ENCODE measurements at regions not wholly inside any gene's neighbourhood (a gene's known extent, or its start where the extent isn't known, plus 50 kb on each side); places are given as distances from the start of the nearest gene placed in this dataset.

DNA sequence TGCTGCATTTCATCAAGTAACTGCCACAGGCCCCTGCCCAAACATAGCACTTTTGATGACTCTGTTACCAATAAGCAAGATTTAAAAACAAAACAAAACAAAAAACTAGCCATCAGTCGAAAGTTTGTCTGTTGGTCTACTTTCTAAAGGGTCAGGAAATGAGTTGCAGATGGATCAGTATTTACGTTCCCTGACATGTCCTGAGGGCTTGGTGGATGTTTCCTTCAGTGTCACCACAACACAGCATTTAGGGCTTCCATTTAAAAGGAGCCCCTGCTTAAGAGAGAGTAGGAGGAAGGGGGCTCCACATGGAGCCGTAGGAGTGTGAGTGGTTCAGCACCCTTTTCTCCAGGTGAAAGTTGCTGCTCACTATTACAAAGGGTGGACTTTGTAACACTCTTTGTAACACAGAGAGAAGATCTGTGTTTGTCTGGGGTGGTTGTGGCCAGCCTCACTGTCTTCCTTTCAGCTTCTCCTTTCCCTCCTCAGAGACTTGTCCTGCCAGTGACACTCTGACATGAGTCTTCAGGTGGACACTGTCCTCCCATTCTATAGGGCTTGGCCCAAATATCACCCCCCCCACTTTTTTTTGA, 167.5 kb upstream of the PDE5A start:
- Histone ChIP-seq H2AK5ac (ENCODE audit: low read depth, low read length) (no peak overlapping the region), H3K79me1 (ENCODE audit: low read depth in 1 of 2, low read length in 2 of 2) (no peaks in the 10 kb centered on the region), H4K5ac (ENCODE audit: low read depth, low read length) (no peak overlapping the region), H2AFZ (replicated peaks; ENCODE audit: low read length, poor library complexity) (no peak overlapping the region), H2BK15ac (ENCODE audit: low read depth, low read length) (no peak overlapping the region), H3K4ac (ENCODE audit: low read depth, low read length) (no peak overlapping the region), H3K4me1 (ENCODE audit: control insufficient read depth, insufficient read depth, low read length) (no peaks in the 10 kb centered on the region), H3K9me3 (ENCODE audit: control insufficient read depth, insufficient read depth, low read length) (no peaks in the 10 kb centered on the region), H3K27ac (ENCODE audit: insufficient read depth, low read length) (no peak overlapping the region), H3K23ac (ENCODE audit: low read depth, low read length) (no peak overlapping the region), H3K14ac (replicated peaks; ENCODE audit: low read depth, low read length) (no peak overlapping the region), H4K8ac (ENCODE audit: low read depth in 2 of 2, low read length in 2 of 2) (no peak overlapping the region), H4K91ac (ENCODE audit: insufficient read depth, low read depth, low read length) (no peak overlapping the region), H3K56ac (ENCODE audit: extremely low read depth, insufficient read depth, low read length) (no peak overlapping the region), H2BK120ac (ENCODE audit: low read depth, low read length) (no peak overlapping the region), H3K9me1 (ENCODE audit: insufficient read depth, low read length) (no peaks in the 10 kb centered on the region), H3K4me3 (ENCODE audit: insufficient read depth, low read depth, low read length) (no peak overlapping the region), H3K27me3 (ENCODE audit: control insufficient read depth, insufficient read depth, low read length) (no peaks in the 10 kb centered on the region), H3K36me3 (ENCODE audit: control insufficient read depth, insufficient read depth, low read length) (no peaks in the 10 kb centered on the region), H2BK5ac (ENCODE audit: low read depth, low read length, poor library complexity, severe bottlenecking) (no peak overlapping the region), H2BK20ac (ENCODE audit: low read depth, low read length) (no peak overlapping the region), H3K9ac (ENCODE audit: low read depth, low read length) (no peak overlapping the region), H4K20me1 (ENCODE audit: insufficient read depth, low read length) (no peaks in the 10 kb centered on the region), H2AK9ac (replicated peaks; ENCODE audit: low read depth, low read length, poor library complexity) (no peak overlapping the region), H3K4me2 (ENCODE audit: low read depth, low read length) (no peak overlapping the region), H3K18ac (ENCODE audit: low read depth, low read length) (no peak overlapping the region)
- in situ Hi-C loops (cut with MboI; ENCODE audit: low sequenced_read_pairs), result no loop called here
- ChIA-PET POLR2A (ENCODE audit: unreplicated experiment) (no interaction called here), CTCF (no interaction called here)
- dilution Hi-C loops (cut with HindIII; ENCODE audit: low sequenced_read_pairs, unreplicated experiment), result no loop called here
- WGBS, 2 experiments (ENCODE audit: extremely low coverage in 2 of 2, insufficient read length in 1 of 2), result no CpG with 5 or more reads among the region's 3 CpGs
- intact Hi-C loops (cut with micrococcal nuclease), result no loop called here
- ATAC-seq (ENCODE audit: low read depth), result no peak
- no TSS peak for BruUV-seq (replicated peaks)
- DNase-seq, result no peak
- TF ChIP-seq SMC3 (IDR thresholded peaks at IDR 0.05; ENCODE audit: low read depth, low read length), result no peak
- TF ChIP-seq RFX5 (IDR thresholded peaks at IDR 0.05; ENCODE audit: low read depth, low read length), result no peak
- TF ChIP-seq, protein P1, sequence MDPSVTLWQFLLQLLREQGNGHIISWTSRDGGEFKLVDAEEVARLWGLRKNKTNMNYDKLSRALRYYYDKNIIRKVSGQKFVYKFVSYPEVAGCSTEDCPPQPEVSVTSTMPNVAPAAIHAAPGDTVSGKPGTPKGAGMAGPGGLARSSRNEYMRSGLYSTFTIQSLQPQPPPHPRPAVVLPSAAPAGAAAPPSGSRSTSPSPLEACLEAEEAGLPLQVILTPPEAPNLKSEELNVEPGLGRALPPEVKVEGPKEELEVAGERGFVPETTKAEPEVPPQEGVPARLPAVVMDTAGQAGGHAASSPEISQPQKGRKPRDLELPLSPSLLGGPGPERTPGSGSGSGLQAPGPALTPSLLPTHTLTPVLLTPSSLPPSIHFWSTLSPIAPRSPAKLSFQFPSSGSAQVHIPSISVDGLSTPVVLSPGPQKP (IDR thresholded peaks at IDR 0.05; ENCODE audit: borderline replicate concordance, low read depth, low read length), result no peak
- TF ChIP-seq CEBPB (IDR thresholded peaks at IDR 0.05; ENCODE audit: low read depth, low read length), result no peak
- TF ChIP-seq, protein P2, sequence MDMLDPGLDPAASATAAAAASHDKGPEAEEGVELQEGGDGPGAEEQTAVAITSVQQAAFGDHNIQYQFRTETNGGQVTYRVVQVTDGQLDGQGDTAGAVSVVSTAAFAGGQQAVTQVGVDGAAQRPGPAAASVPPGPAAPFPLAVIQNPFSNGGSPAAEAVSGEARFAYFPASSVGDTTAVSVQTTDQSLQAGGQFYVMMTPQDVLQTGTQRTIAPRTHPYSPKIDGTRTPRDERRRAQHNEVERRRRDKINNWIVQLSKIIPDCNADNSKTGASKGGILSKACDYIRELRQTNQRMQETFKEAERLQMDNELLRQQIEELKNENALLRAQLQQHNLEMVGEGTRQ (IDR thresholded peaks at IDR 0.05; ENCODE audit: low read depth, low read length), result no peak
- TF ChIP-seq BHLHE40 (IDR thresholded peaks at IDR 0.05; ENCODE audit: low read depth, low read length), result no peak
- TF ChIP-seq MAZ (IDR thresholded peaks at IDR 0.05; ENCODE audit: borderline replicate concordance, low read depth, low read length), result no peak
- TF ChIP-seq POLR2A (IDR thresholded peaks at IDR 0.05; ENCODE audit: low read depth, low read length), result no peak
- no peak for TF ChIP-seq CHD1 (IDR thresholded peaks at IDR 0.05; ENCODE audit: low read depth, low read length)
- TF ChIP-seq, protein P3, sequence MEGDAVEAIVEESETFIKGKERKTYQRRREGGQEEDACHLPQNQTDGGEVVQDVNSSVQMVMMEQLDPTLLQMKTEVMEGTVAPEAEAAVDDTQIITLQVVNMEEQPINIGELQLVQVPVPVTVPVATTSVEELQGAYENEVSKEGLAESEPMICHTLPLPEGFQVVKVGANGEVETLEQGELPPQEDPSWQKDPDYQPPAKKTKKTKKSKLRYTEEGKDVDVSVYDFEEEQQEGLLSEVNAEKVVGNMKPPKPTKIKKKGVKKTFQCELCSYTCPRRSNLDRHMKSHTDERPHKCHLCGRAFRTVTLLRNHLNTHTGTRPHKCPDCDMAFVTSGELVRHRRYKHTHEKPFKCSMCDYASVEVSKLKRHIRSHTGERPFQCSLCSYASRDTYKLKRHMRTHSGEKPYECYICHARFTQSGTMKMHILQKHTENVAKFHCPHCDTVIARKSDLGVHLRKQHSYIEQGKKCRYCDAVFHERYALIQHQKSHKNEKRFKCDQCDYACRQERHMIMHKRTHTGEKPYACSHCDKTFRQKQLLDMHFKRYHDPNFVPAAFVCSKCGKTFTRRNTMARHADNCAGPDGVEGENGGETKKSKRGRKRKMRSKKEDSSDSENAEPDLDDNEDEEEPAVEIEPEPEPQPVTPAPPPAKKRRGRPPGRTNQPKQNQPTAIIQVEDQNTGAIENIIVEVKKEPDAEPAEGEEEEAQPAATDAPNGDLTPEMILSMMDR (conservative IDR thresholded peaks at IDR 0.05; ENCODE audit: low read depth, low read length), result no peak
- TF ChIP-seq MAFK (IDR thresholded peaks at IDR 0.05; ENCODE audit: low read depth, low read length), result no peak
